GM06990 (cell line): ENCODE measurements at regions not wholly inside any gene's neighbourhood (a gene's known extent, or its start where the extent isn't known, plus 50 kb on each side); places are given as distances from the start of the nearest gene placed in this dataset.

Source experiments
- DNase-seq: peaks from one replicate; pipeline ENCODE4 v3.0.0-alpha.2; 2011; ENCODE audit not compliant: insufficient read length; ENCODE audit errors: extremely low read depth
- H3K27me3 ChIP-seq: replicated peaks from 2 replicates; pipeline ENCODE4 v1.6.0; 2011; ENCODE audit warnings: low read length; ENCODE audit not compliant: control insufficient read depth, insufficient read depth
- H3K36me3 ChIP-seq: 2 replicates; pipeline ENCODE4 v1.5.1; 2011; ENCODE audit warnings: low read length; ENCODE audit not compliant: control insufficient read depth, insufficient read depth
- H3K4me3 ChIP-seq: replicated peaks from 2 replicates; pipeline ENCODE4 v1.5.1; 2011; ENCODE audit warnings: low read depth, mild to moderate bottlenecking, control low read depth, low read length
- TF ChIP-seq, protein P1 (sequence below): IDR thresholded peaks from 2 replicates; pipeline ENCODE4 v1.5.1; 2011; ENCODE audit warnings: low read length, control low read depth, mild to moderate bottlenecking, inconsistent platforms; ENCODE audit not compliant: insufficient read depth, poor library complexity, severe bottlenecking

DNA sequence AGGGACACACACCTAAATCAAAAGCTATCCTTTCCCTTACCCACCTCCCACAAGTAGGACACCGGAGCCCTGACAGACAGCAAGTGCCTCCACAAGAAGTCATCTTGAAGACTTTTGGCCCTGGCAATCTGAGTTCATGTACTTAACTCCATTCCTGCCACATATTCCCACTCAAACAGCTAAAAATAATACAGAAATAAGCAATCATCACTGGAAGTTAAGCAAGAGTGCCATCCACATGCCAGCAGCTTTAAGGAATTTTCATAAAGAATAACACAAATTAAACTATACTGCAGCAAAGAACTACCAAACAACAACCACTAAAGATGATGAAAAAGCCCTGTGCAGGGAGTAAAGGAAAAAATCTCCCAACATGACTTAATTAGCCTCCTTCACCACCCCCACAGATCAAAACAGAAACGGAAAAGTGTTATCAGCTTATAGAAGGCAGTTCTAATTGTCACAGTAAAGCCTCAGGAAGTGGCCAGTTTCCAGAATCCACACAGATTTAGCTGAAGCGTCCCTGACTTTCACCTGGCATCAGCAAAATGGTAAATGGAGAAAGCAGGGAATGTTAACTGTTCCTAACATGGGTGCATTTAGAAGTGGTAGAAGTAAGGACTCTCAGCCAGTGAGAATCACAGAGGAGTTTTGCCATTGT, 343.9 kb downstream of the TBC1D4 start:
- Histone ChIP-seq H3K4me3 (no peak overlapping the region), H3K36me3 (no peaks in the 10 kb centered on the region), H3K27me3 (no peaks in the 10 kb centered on the region)
- TF ChIP-seq, protein P1, sequence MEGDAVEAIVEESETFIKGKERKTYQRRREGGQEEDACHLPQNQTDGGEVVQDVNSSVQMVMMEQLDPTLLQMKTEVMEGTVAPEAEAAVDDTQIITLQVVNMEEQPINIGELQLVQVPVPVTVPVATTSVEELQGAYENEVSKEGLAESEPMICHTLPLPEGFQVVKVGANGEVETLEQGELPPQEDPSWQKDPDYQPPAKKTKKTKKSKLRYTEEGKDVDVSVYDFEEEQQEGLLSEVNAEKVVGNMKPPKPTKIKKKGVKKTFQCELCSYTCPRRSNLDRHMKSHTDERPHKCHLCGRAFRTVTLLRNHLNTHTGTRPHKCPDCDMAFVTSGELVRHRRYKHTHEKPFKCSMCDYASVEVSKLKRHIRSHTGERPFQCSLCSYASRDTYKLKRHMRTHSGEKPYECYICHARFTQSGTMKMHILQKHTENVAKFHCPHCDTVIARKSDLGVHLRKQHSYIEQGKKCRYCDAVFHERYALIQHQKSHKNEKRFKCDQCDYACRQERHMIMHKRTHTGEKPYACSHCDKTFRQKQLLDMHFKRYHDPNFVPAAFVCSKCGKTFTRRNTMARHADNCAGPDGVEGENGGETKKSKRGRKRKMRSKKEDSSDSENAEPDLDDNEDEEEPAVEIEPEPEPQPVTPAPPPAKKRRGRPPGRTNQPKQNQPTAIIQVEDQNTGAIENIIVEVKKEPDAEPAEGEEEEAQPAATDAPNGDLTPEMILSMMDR = no peak
- no peak for DNase-seq

- TF ChIP-seq, protein P1 = no peak
- Histone ChIP-seq H3K4me3 (no peak overlapping the region), H3K27me3 (no peaks in the 10 kb centered on the region), H3K36me3 (no peaks in the 10 kb centered on the region)
- DNase-seq = no peak
These were observed 345.8 kb downstream of the TBC1D4 start for GRCh38 chr13:75136151-75136550.

DNA sequence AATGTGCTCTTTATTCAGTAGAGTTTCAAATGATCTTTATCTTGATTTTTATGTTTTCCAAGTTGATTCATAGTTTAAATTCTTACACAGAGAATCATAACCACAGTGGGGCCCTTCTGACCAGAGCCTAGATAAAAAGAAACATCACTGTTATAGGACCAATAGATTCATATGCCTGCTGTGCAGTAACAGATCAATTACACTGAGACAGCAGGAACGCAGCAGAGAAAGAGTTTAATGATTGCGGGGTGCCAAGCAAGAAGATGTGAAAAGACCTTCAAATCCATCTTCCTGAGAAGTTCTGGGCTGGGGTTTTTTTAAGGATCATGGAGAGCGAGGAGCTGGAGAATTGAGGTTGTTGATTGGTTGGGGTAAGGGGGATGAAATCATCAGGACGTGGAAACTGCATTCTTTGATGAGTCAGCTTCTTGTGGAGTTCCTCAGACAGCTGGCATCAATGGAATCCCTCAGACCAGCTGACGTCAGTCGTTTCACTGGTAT, 346.6 kb downstream of the TBC1D4 start:
- TF ChIP-seq, protein P1 = no peak
- no peak for DNase-seq
- H3K4me3 ChIP-seq = no peak overlapping the region
- no peaks in the 10 kb centered on the region for H3K27me3 ChIP-seq
- no peaks in the 10 kb centered on the region for H3K36me3 ChIP-seq

DNA sequence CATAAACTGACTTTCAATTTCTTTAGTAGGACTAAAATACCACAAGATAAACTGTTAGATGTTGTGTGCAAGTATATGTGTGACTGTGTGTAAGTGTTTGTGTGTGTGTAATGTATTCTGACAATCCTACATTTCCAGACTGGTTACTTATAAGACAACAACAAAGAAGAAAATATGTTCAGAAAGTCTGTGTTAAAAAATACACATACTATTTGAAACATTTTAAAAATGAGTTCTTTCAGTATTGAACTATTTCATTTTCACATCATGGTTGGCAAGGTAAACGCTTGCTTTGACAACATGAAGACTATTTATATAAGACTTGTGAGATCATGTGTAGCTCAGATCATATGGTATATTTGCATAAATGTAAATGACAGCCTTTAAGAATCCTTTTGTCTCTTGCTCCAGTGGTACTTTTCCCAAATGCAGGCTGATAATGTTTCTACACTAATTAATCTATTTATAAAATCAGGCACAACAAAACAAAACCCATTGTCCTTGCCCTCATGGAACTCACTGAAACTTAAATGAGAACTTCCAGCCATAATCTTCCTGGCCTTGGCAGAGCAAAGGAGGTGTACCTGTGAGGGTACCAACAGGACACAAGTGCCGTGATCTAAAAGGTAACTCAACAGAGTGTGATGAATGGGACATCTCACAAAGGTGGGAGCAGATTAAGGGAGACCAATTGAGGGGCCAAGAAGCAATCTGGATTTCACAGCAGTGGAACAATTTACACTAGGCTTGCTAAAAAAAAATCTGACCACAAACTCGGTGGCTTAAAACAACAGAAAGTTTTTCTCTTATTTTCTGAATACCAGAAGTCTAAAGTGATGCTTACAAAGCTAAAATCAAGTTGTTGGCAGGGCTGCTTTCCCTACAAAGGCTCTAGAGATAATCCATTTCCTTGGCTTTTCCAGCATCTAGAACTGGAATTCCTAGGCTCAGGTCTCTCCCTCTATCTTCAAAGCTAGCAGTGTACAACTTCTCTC, 349.0 kb downstream of the TBC1D4 start:
- no peak for DNase-seq
- TF ChIP-seq, protein P1 = no peak

GRCh38 chr13:75129331-75129730, 352.6 kb downstream of the TBC1D4 start:
- no peak for DNase-seq
- Histone ChIP-seq H3K27me3 (no peaks in the 10 kb centered on the region), H3K4me3 (no peak overlapping the region), H3K36me3 (no peaks in the 10 kb centered on the region)
- TF ChIP-seq, protein P1 = no peak

More for the DNA sequence above, 349.0 kb downstream of the TBC1D4 start:
- Histone ChIP-seq H3K36me3 (no peaks in the 10 kb centered on the region), H3K27me3 (no peaks in the 10 kb centered on the region), H3K4me3 (no peak overlapping the region)
